ENCODE measurements at regions not wholly inside any gene's neighbourhood (a gene's known extent, or its start where the extent isn't known, plus 50 kb on each side); places are given as distances from the start of the nearest gene placed in this dataset.

DNA sequence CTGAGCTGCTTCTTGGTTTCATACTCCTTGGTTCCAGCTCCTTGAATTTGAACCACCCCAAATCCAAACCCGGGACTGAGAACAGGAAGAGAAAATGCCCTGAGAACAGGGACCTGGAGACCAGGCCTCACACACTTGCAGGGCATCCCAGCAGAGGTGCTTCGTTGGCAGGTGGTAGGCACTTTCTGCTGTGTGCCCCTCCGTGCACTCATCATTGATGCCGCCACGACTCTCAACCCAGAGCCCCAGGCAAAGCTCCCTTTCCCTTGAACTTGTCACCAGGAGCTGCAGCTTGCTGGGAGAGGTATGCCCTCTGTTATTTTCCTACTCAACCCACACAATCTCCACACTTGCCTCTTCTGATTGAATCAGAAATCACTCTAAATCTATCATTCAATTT lies 217.8 kb upstream of the IRX1 start:
- H3K79me2 ChIP-seq (ENCODE audit: insufficient read depth, low read length): no peaks in the 10 kb centered on the region
- H3K4me1 Mint-ChIP-seq: no peaks in the 10 kb centered on the region
- no peak for DNase-seq
- H3K4me2 ChIP-seq (replicated peaks; ENCODE audit: extremely low read depth, low read length, poor library complexity, severe bottlenecking): no peak overlapping the region
- intact Hi-C loops (cut with micrococcal nuclease): no loop called here
- no peaks in the 10 kb centered on the region for H3K27me3 ChIP-seq (ENCODE audit: control insufficient read depth in 2 of 2, insufficient read depth in 2 of 2, low read length in 2 of 2)
- WGBS (ENCODE audit: insufficient coverage): 81% methylated on average over 5 of the region's 5 CpGs
- no peaks in the 10 kb centered on the region for H3K36me3 Mint-ChIP-seq
- TF ChIP-seq, protein P1, sequence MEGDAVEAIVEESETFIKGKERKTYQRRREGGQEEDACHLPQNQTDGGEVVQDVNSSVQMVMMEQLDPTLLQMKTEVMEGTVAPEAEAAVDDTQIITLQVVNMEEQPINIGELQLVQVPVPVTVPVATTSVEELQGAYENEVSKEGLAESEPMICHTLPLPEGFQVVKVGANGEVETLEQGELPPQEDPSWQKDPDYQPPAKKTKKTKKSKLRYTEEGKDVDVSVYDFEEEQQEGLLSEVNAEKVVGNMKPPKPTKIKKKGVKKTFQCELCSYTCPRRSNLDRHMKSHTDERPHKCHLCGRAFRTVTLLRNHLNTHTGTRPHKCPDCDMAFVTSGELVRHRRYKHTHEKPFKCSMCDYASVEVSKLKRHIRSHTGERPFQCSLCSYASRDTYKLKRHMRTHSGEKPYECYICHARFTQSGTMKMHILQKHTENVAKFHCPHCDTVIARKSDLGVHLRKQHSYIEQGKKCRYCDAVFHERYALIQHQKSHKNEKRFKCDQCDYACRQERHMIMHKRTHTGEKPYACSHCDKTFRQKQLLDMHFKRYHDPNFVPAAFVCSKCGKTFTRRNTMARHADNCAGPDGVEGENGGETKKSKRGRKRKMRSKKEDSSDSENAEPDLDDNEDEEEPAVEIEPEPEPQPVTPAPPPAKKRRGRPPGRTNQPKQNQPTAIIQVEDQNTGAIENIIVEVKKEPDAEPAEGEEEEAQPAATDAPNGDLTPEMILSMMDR (IDR thresholded peaks at IDR 0.05): no peak
- H3K9ac ChIP-seq (ENCODE audit: insufficient read depth, low read length, poor library complexity, severe bottlenecking): no peak overlapping the region
- H2AFZ ChIP-seq (ENCODE audit: insufficient read depth, low read depth, low read length, poor library complexity, severe bottlenecking): no peak overlapping the region
- no peak overlapping the region for H3K27ac Mint-ChIP-seq
- H3K27me3 Mint-ChIP-seq (ENCODE audit: low read depth in 3 of 3): no peaks in the 10 kb centered on the region
- H3K9me3 ChIP-seq (replicated peaks in 1 of 2; ENCODE audit: control insufficient read depth in 1 of 2, insufficient read depth in 1 of 2, low read length in 2 of 2): peaks cover 16 to 62% of the 10 kb centered on the region in 2 donors
- no peak overlapping the region for H3K4me3 Mint-ChIP-seq
- no peak overlapping the region for H3K27ac ChIP-seq (ENCODE audit: low read depth in 1 of 2, low read length in 2 of 2)
- no peak overlapping the region for H3K4me3 ChIP-seq (replicated peaks in 1 of 3; ENCODE audit: low read depth in 2 of 3, low read length in 3 of 3)
- peaks cover 4 to 52% (median 25%) of the 10 kb centered on the region in 7 donors for H3K9me3 Mint-ChIP-seq
- H4K20me1 ChIP-seq (ENCODE audit: insufficient read depth, low read length): no peaks in the 10 kb centered on the region
- H3K36me3 ChIP-seq (replicated peaks in 1 of 2; ENCODE audit: control insufficient read depth in 1 of 2, insufficient read depth in 2 of 2, low read length in 2 of 2): no peaks in the 10 kb centered on the region
- H3K4me1 ChIP-seq (ENCODE audit: control insufficient read depth in 1 of 2, insufficient read depth in 2 of 2, low read length in 2 of 2): no peaks in the 10 kb centered on the region

DNA sequence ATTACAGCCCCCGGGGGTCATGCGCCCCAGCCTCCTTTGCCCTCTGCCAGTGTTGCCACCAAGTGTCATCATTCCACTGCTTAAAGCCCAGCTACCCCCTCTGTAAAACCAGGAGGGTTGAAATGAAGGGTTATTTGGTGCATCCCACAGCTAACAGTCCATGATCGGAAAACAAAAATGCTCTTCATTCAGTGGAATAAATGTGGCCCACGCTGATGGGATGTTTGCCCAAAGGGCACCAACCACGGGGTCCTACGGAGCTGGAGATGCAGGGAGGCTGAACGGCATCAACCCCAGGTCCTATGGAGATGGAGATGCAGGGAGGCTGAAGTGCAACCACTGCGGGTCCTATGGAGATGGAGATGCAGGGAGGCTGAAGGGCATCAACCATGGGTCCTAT lies 218.5 kb upstream of the IRX1 start:
- no peaks in the 10 kb centered on the region for H3K4me1 ChIP-seq (ENCODE audit: control insufficient read depth in 1 of 2, insufficient read depth in 2 of 2, low read length in 2 of 2)
- no peaks in the 10 kb centered on the region for H3K27me3 ChIP-seq (ENCODE audit: control insufficient read depth in 2 of 2, insufficient read depth in 2 of 2, low read length in 2 of 2)
- H3K9ac ChIP-seq (ENCODE audit: insufficient read depth, low read length, poor library complexity, severe bottlenecking): no peak overlapping the region
- Mint-ChIP-seq H3K4me3 (no peak overlapping the region), H3K9me3 (peaks cover 6 to 48% (median 25%) of the 10 kb centered on the region in 7 donors), H3K36me3 (no peaks in the 10 kb centered on the region), H3K27ac (no peak overlapping the region), H3K27me3 (ENCODE audit: low read depth in 3 of 3) (no peaks in the 10 kb centered on the region), H3K4me1 (no peaks in the 10 kb centered on the region)
- H3K27ac ChIP-seq (ENCODE audit: low read depth in 1 of 2, low read length in 2 of 2): no peak overlapping the region
- no peak overlapping the region for H2AFZ ChIP-seq (ENCODE audit: insufficient read depth, low read depth, low read length, poor library complexity, severe bottlenecking)
- peaks cover 19 to 60% of the 10 kb centered on the region in 2 donors for H3K9me3 ChIP-seq (replicated peaks in 1 of 2; ENCODE audit: control insufficient read depth in 1 of 2, insufficient read depth in 1 of 2, low read length in 2 of 2)
- 93% methylated on average over 6 of the region's 8 CpGs for WGBS (ENCODE audit: insufficient coverage)
- no peak for DNase-seq
- H3K4me3 ChIP-seq (replicated peaks in 1 of 3; ENCODE audit: low read depth in 2 of 3, low read length in 3 of 3): no peak overlapping the region
- TF ChIP-seq, protein P1 (IDR thresholded peaks at IDR 0.05): no peak
- no peak overlapping the region for H3K4me2 ChIP-seq (replicated peaks; ENCODE audit: extremely low read depth, low read length, poor library complexity, severe bottlenecking)
- H4K20me1 ChIP-seq (ENCODE audit: insufficient read depth, low read length): no peaks in the 10 kb centered on the region
- intact Hi-C loops (cut with micrococcal nuclease): no loop called here
- no peaks in the 10 kb centered on the region for H3K36me3 ChIP-seq (replicated peaks in 1 of 2; ENCODE audit: control insufficient read depth in 1 of 2, insufficient read depth in 2 of 2, low read length in 2 of 2)
- no peaks in the 10 kb centered on the region for H3K79me2 ChIP-seq (ENCODE audit: insufficient read depth, low read length)
